Adrenal gland (tissue), 9 donors: ENCODE measurements at regions not wholly inside any gene's neighbourhood (a gene's known extent, or its start where the extent isn't known, plus 50 kb on each side); places are given as distances from the start of the nearest gene placed in this dataset.

ENCODE experiments used
- DNase-seq, 7 donors: peaks; one replicate each; pipeline ENCODE4 v3.0.0-alpha.2; 2019 to 2020
- H3K27ac ChIP-seq, 5 donors: fragments of 200-600 bp; sonication (generic) in 4 of 5; 1 replicate in 3 of 5; 2 replicates in 2 of 5; pipeline versions ENCODE4 v1.5.1 to v1.8.0; 2016 to 2020; ENCODE audit warnings: mild to moderate bottlenecking in 1 of 5
- H3K27me3 ChIP-seq: fragments of 200-600 bp; 2 replicates; pipeline ENCODE4 v1.8.0; 2021
- H3K36me3 ChIP-seq, 2 donors: fragments of 200-600 bp; replicated peaks in 1 of 2; 1 replicate in 1 of 2; 2 replicates in 1 of 2; pipeline versions ENCODE4 v1.5.1 to v1.8.0; 2018 to 2022
- H3K4me1 ChIP-seq, 2 donors: fragments of 200-600 bp; replicated peaks in 1 of 2; 1 replicate in 1 of 2; 2 replicates in 1 of 2; pipeline versions ENCODE4 v1.5.1 to v1.8.0; 2018 to 2021
- H3K4me3 ChIP-seq, 4 donors: fragments of 200-600 bp; sonication (generic) in 3 of 4; one replicate each; pipeline ENCODE4 v1.5.1; 2016 to 2018
- H3K9me3 ChIP-seq, 3 donors: fragments of 200-600 bp; sonication (generic) in 1 of 3; replicated peaks in 1 of 3; 1 replicate in 2 of 3; 2 replicates in 1 of 3; pipeline versions ENCODE4 v1.5.1 to v1.8.0; 2016 to 2021
- CTCF ChIP-seq, 6 experiments: fragments of 450-650 bp in 4 of 6; fragments of 200-600 bp in 2 of 6; sonication (generic) in 1 of 6; IDR thresholded peaks; 1 replicate in 5 of 6; 2 replicates in 1 of 6; pipeline versions ENCODE4 v1.5.1 to v1.8.0; 2016 to 2021; ENCODE audit warnings: antibody characterized with exemption in 6 of 6, mild to moderate bottlenecking in 2 of 6, moderate library complexity in 1 of 6
- POLR2A ChIP-seq, 2 donors: fragments of 450-650 bp; IDR thresholded peaks; one replicate each; pipeline ENCODE4 v1.6.1; 2017; ENCODE audit warnings: antibody characterized with exemption in 2 of 2, mild to moderate bottlenecking in 2 of 2, moderate library complexity in 1 of 2
- WGBS, 4 donors: extraction: QIAGEN DNeasy Blood & Tissue Kit in 2 of 4; methylation state at CpG; one replicate each; pipeline versions ENCODE4 v1.1.5 to v1.1.7; 2013 to 2017; 5-methylcytosine and 5-hydroxymethylcytosine counted together
- intact Hi-C, 2 donors: fragments of 100-400 bp; cut with DNase I; formaldehyde crosslinking; loops; one replicate each; pipeline versions ENCODE4 v1.14.1 to v1.15.0; 2022 to 2023
- donor health status: healthy with polysubstance abuse.
- donor health status: Bipolar disorder and iron deficiency.
- donor health status: DM: yes; HTN: yes; CAD: no.
- donor health status: DM: no; HTN: no; CAD: no.
- donor health status: DM: no; HTN: no; CAD: no.

GRCh38 chrX:94511564-94511963 is 837.6 kb downstream of the FAM133A start:
- Histone ChIP-seq H3K36me3 (no peaks in the 10 kb centered on the region), H3K27me3 (peaks cover 5% of the 10 kb centered on the region), H3K4me1 (no peaks in the 10 kb centered on the region), H3K27ac (no peak overlapping the region), H3K9me3 (no peaks in the 10 kb centered on the region), H3K4me3 (no peak overlapping the region)
- intact Hi-C loops = no loop called here
- TF ChIP-seq CTCF (IDR thresholded peaks at IDR 0.05) (no peak), POLR2A (IDR thresholded peaks at IDR 0.05) (no peak)
- 27 to 66% (median 43%) methylated on average over 2 of the region's 2 CpGs for WGBS, 4 donors
- no peak for DNase-seq

GRCh38 chrX:94515009-94515408 is 841.0 kb downstream of the FAM133A start:
- TF ChIP-seq POLR2A (IDR thresholded peaks at IDR 0.05) (no peak), CTCF (IDR thresholded peaks at IDR 0.05) (no peak)
- H3K4me3 ChIP-seq = no peak overlapping the region
- no peaks in the 10 kb centered on the region for H3K9me3 ChIP-seq
- peaks cover 5% of the 10 kb centered on the region for H3K27me3 ChIP-seq
- intact Hi-C loops = no loop called here
- no peaks in the 10 kb centered on the region for H3K36me3 ChIP-seq
- 85 to 100% (median 94%) methylated on average over 1 of the region's 1 CpG for WGBS, 4 donors
- no peaks in the 10 kb centered on the region for H3K4me1 ChIP-seq
- H3K27ac ChIP-seq = no peak overlapping the region
- no peak for DNase-seq

- no peak for DNase-seq
- H3K4me1 ChIP-seq = no peaks in the 10 kb centered on the region
- intact Hi-C loops = no loop called here
- TF ChIP-seq POLR2A (IDR thresholded peaks at IDR 0.05) (no peak), CTCF (IDR thresholded peaks at IDR 0.05) (no peak)
- H3K36me3 ChIP-seq = no peaks in the 10 kb centered on the region
- no peaks in the 10 kb centered on the region for H3K27me3 ChIP-seq
- no peak overlapping the region for H3K4me3 ChIP-seq
- H3K27ac ChIP-seq = no peak overlapping the region
- 45 to 84% (median 64%) methylated on average over 1 of the region's 1 CpG for WGBS, 4 donors
- H3K9me3 ChIP-seq = peaks cover 0 to 7% (median 0%) of the 10 kb centered on the region in 3 donors
Observed at GRCh38 chrX:94524867-94525266, 850.9 kb downstream of the FAM133A start.

GRCh38 chrX:94545722-94546121 is 871.7 kb downstream of the FAM133A start:
- H3K27me3 ChIP-seq = no peaks in the 10 kb centered on the region
- no peaks in the 10 kb centered on the region for H3K4me1 ChIP-seq
- H3K4me3 ChIP-seq = no peak overlapping the region
- no peaks in the 10 kb centered on the region for H3K9me3 ChIP-seq
- DNase-seq = no peak
- H3K36me3 ChIP-seq = no peaks in the 10 kb centered on the region
- no peak for TF ChIP-seq POLR2A (IDR thresholded peaks at IDR 0.05)
- TF ChIP-seq CTCF (IDR thresholded peaks at IDR 0.05) = no peak
- 52 to 61% (median 56%) methylated on average over 2 of the region's 2 CpGs for WGBS, 4 donors
- intact Hi-C loops = no loop called here
- no peak overlapping the region for H3K27ac ChIP-seq
